Gastrocnemius medialis (tissue), 4 donors: ENCODE measurements at regions not wholly inside any gene's neighbourhood (a gene's known extent, or its start where the extent isn't known, plus 50 kb on each side); places are given as distances from the start of the nearest gene placed in this dataset.

ENCODE experiments used
- ATAC-seq, 2 donors: fragments of 150-250 bp; one replicate each; pipeline ENCODE4 v1.9.1; 2016
- DNase-seq, 2 donors: peaks; one replicate each; pipeline ENCODE4 v3.0.0-alpha.2; 2019
- H3K27ac ChIP-seq, 4 donors: fragments of 200-600 bp; sonication (generic); 1 replicate in 1 of 4; 2 replicates in 3 of 4; pipeline ENCODE4 v1.5.1; 2016 to 2018; ENCODE audit warnings: mild to moderate bottlenecking in 2 of 4, moderate library complexity in 1 of 4
- H3K27me3 ChIP-seq, 3 donors: fragments of 200-600 bp; sonication (generic) in 2 of 3; 1 replicate in 1 of 3; 2 replicates in 2 of 3; pipeline versions ENCODE4 v1.5.1 to v1.6.0; 2016 to 2019; ENCODE audit warnings: mild to moderate bottlenecking in 1 of 3, moderate library complexity in 1 of 3
- H3K36me3 ChIP-seq, 2 donors: fragments of 200-600 bp; sonication (generic) in 1 of 2; one replicate each; pipeline ENCODE4 v1.5.1; 2017 to 2018
- H3K4me1 ChIP-seq, 2 donors: fragments of 200-600 bp; sonication (generic) in 1 of 2; one replicate each; pipeline ENCODE4 v1.5.1; 2016 to 2017; ENCODE audit warnings: mild to moderate bottlenecking in 2 of 2
- H3K4me3 ChIP-seq, 4 donors: fragments of 200-600 bp; sonication (generic) in 3 of 4; 1 replicate in 1 of 4; 2 replicates in 3 of 4; pipeline ENCODE4 v1.5.1; 2016 to 2019; ENCODE audit warnings: mild to moderate bottlenecking in 2 of 4
- H3K9me3 ChIP-seq, 3 donors: fragments of 200-600 bp; sonication (generic) in 2 of 3; 1 replicate in 1 of 3; 2 replicates in 2 of 3; pipeline ENCODE4 v1.5.1; 2016 to 2019
- CTCF ChIP-seq, 5 experiments: fragments of 450-650 bp in 3 of 5; fragments of 200-600 bp in 2 of 5; sonication (generic) in 2 of 5; IDR thresholded peaks in 4 of 5; conservative IDR thresholded peaks in 1 of 5; 1 replicate in 4 of 5; 2 replicates in 1 of 5; pipeline ENCODE4 v1.5.1; 2016 to 2019; ENCODE audit warnings: antibody characterized with exemption in 5 of 5, mild to moderate bottlenecking in 3 of 5, moderate library complexity in 3 of 5
- POLR2A ChIP-seq, 2 donors: fragments of 450-650 bp; IDR thresholded peaks; one replicate each; pipeline ENCODE4 v1.6.1; 2017; ENCODE audit warnings: antibody characterized with exemption in 2 of 2, mild to moderate bottlenecking in 2 of 2, moderate library complexity in 2 of 2
- in situ Hi-C, 4 donors: fragments of 200-750 bp; cut with MboI; loops; one replicate each; pipeline versions ENCODE4 v1.15.0 to v1.8.0; 2017; ENCODE audit warnings: low sequenced_read_pairs in 4 of 4
- intact Hi-C: fragments of 100-400 bp; cut with DNase I; formaldehyde crosslinking; loops from one replicate; pipeline ENCODE4 v1.15.1; 2023; ENCODE audit warnings: low total_unique reads

GRCh38 chr10:108250936-108251620 lies 1086.6 kb upstream of the SORCS1 start:
- in situ Hi-C loops (no loop called here), intact Hi-C loops (no loop called here)
- TF ChIP-seq POLR2A (IDR thresholded peaks at IDR 0.05) = no peak
- no peak for TF ChIP-seq CTCF (IDR thresholded peaks at IDR 0.05 in 4 of 5, conservative IDR thresholded peaks at IDR 0.05 in 1 of 5)
- no peak for ATAC-seq
- no peaks in the 10 kb centered on the region for H3K36me3 ChIP-seq
- H3K4me3 ChIP-seq = no peak overlapping the region
- H3K4me1 ChIP-seq = no peaks in the 10 kb centered on the region
- no peak for DNase-seq
- H3K27me3 ChIP-seq = no peaks in the 10 kb centered on the region
- no peaks in the 10 kb centered on the region for H3K9me3 ChIP-seq
- no peak overlapping the region for H3K27ac ChIP-seq

GRCh38 chr10:108249940-108250339 lies 1085.4 kb upstream of the SORCS1 start:
- H3K36me3 ChIP-seq = no peaks in the 10 kb centered on the region
- no peak for ATAC-seq
- TF ChIP-seq CTCF (IDR thresholded peaks at IDR 0.05 in 4 of 5, conservative IDR thresholded peaks at IDR 0.05 in 1 of 5) (no peak), POLR2A (IDR thresholded peaks at IDR 0.05) (no peak)
- H3K9me3 ChIP-seq = no peaks in the 10 kb centered on the region
- no peaks in the 10 kb centered on the region for H3K27me3 ChIP-seq
- no peak overlapping the region for H3K4me3 ChIP-seq
- DNase-seq = no peak
- no peak overlapping the region for H3K27ac ChIP-seq
- H3K4me1 ChIP-seq = no peaks in the 10 kb centered on the region
- in situ Hi-C loops (no loop called here), intact Hi-C loops (no loop called here)

GRCh38 chr10:108244443-108245228 lies 1080.1 kb upstream of the SORCS1 start:
- Histone ChIP-seq H3K4me1 (no peaks in the 10 kb centered on the region), H3K36me3 (no peaks in the 10 kb centered on the region), H3K27me3 (no peaks in the 10 kb centered on the region), H3K9me3 (no peaks in the 10 kb centered on the region), H3K4me3 (no peak overlapping the region), H3K27ac (no peak overlapping the region)
- in situ Hi-C loops (no loop called here), intact Hi-C loops (no loop called here)
- ATAC-seq (no peak), DNase-seq (no peak)
- no peak for TF ChIP-seq POLR2A (IDR thresholded peaks at IDR 0.05)
- TF ChIP-seq CTCF (IDR thresholded peaks at IDR 0.05 in 4 of 5, conservative IDR thresholded peaks at IDR 0.05 in 1 of 5) = no peak

GRCh38 chr10:108241166-108241565 lies 1076.7 kb upstream of the SORCS1 start:
- Histone ChIP-seq H3K27ac (no peak overlapping the region), H3K36me3 (no peaks in the 10 kb centered on the region), H3K4me3 (no peak overlapping the region), H3K4me1 (no peaks in the 10 kb centered on the region), H3K9me3 (no peaks in the 10 kb centered on the region), H3K27me3 (no peaks in the 10 kb centered on the region)
- no peak for ATAC-seq
- in situ Hi-C loops = no loop called here
- TF ChIP-seq POLR2A (IDR thresholded peaks at IDR 0.05) = no peak
- no peak for DNase-seq
- intact Hi-C loops = no loop called here

GRCh38 chr10:108238261-108238660 lies 1073.8 kb upstream of the SORCS1 start:
- ATAC-seq (no peak), DNase-seq (no peak)
- no peaks in the 10 kb centered on the region for H3K36me3 ChIP-seq
- TF ChIP-seq POLR2A (IDR thresholded peaks at IDR 0.05) = no peak
- TF ChIP-seq CTCF (IDR thresholded peaks at IDR 0.05 in 4 of 5, conservative IDR thresholded peaks at IDR 0.05 in 1 of 5) = no peak
- no peaks in the 10 kb centered on the region for H3K9me3 ChIP-seq
- H3K27me3 ChIP-seq = no peaks in the 10 kb centered on the region
- intact Hi-C loops (no loop called here), in situ Hi-C loops (no loop called here)
- H3K4me1 ChIP-seq = no peaks in the 10 kb centered on the region
- H3K4me3 ChIP-seq = no peak overlapping the region
- H3K27ac ChIP-seq = no peak overlapping the region
